Endothelial cell (in vitro differentiated cells): ENCODE measurements at regions not wholly inside any gene's neighbourhood (a gene's known extent, or its start where the extent isn't known, plus 50 kb on each side); places are given as distances from the start of the nearest gene placed in this dataset.

ENCODE experiments used
- DNase-seq: peaks from one replicate; pipeline ENCODE4 v3.0.0; 2021; ENCODE audit warnings: low spot score
- H3K27ac Mint-ChIP-seq: one replicate; pipeline ENCODE4 v1.8.0; 2021; ENCODE audit warnings: mixed read lengths, inconsistent platforms; ENCODE audit not compliant: unreplicated experiment
- H3K27me3 Mint-ChIP-seq: one replicate; pipeline ENCODE4 v1.8.0; 2021; ENCODE audit warnings: mild to moderate bottlenecking, moderate library complexity, mixed read lengths, inconsistent platforms; ENCODE audit not compliant: unreplicated experiment
- H3K36me3 Mint-ChIP-seq: one replicate; pipeline ENCODE4 v1.8.0; 2021; ENCODE audit warnings: mild to moderate bottlenecking, low read depth, mixed read lengths, inconsistent platforms; ENCODE audit not compliant: unreplicated experiment
- H3K4me1 Mint-ChIP-seq: one replicate; pipeline ENCODE4 v1.8.0; 2021; ENCODE audit warnings: mild to moderate bottlenecking, mixed read lengths, inconsistent platforms; ENCODE audit not compliant: unreplicated experiment
- H3K4me3 Mint-ChIP-seq: one replicate; pipeline ENCODE4 v1.8.0; 2021; ENCODE audit warnings: mild to moderate bottlenecking, mixed read lengths, inconsistent platforms; ENCODE audit not compliant: unreplicated experiment
- H3K9me3 Mint-ChIP-seq: one replicate; pipeline ENCODE4 v1.8.0; 2021; ENCODE audit warnings: mixed read lengths, inconsistent platforms; ENCODE audit not compliant: unreplicated experiment
- CTCF ChIP-seq: fragments of 200-600 bp; sonication (generic); IDR thresholded peaks from one replicate; pipeline ENCODE4 v1.5.0; 2021; ENCODE audit warnings: antibody characterized with exemption; ENCODE audit not compliant: unreplicated experiment

- no peak for TF ChIP-seq CTCF
- no peak overlapping the region for H3K27ac Mint-ChIP-seq
- peaks cover 7% of the 10 kb centered on the region for H3K4me1 Mint-ChIP-seq
- H3K36me3 Mint-ChIP-seq = no peaks in the 10 kb centered on the region
- DNase-seq = no peak
- H3K9me3 Mint-ChIP-seq = no peaks in the 10 kb centered on the region
- H3K4me3 Mint-ChIP-seq = no peak overlapping the region
- no peaks in the 10 kb centered on the region for H3K27me3 Mint-ChIP-seq
Measured at GRCh38 chr7:155878674-155879073, 66.4 kb upstream of the SHH start.

GRCh38 chr7:155878250-155878649, 66.0 kb upstream of the SHH start:
- Mint-ChIP-seq H3K27me3 (no peaks in the 10 kb centered on the region), H3K27ac (no peak overlapping the region), H3K4me1 (peaks cover 5% of the 10 kb centered on the region), H3K4me3 (no peak overlapping the region), H3K36me3 (no peaks in the 10 kb centered on the region), H3K9me3 (no peaks in the 10 kb centered on the region)
- DNase-seq = no peak
- TF ChIP-seq CTCF = no peak

GRCh38 chr7:155877167-155877566, 64.9 kb upstream of the SHH start:
- Mint-ChIP-seq H3K4me3 (no peak overlapping the region), H3K9me3 (no peaks in the 10 kb centered on the region), H3K27me3 (no peaks in the 10 kb centered on the region), H3K4me1 (no peaks in the 10 kb centered on the region), H3K36me3 (no peaks in the 10 kb centered on the region), H3K27ac (no peak overlapping the region)
- no peak for TF ChIP-seq CTCF
- DNase-seq = no peak

GRCh38 chr7:155874411-155874810, 62.1 kb upstream of the SHH start:
- no peak overlapping the region for H3K4me3 Mint-ChIP-seq
- no peaks in the 10 kb centered on the region for H3K36me3 Mint-ChIP-seq
- DNase-seq = no peak
- H3K27ac Mint-ChIP-seq = no peak overlapping the region
- H3K4me1 Mint-ChIP-seq = no peaks in the 10 kb centered on the region
- TF ChIP-seq CTCF = no peak
- no peaks in the 10 kb centered on the region for H3K9me3 Mint-ChIP-seq
- H3K27me3 Mint-ChIP-seq = no peaks in the 10 kb centered on the region

- H3K9me3 Mint-ChIP-seq = no peaks in the 10 kb centered on the region
- no peak for TF ChIP-seq CTCF
- H3K36me3 Mint-ChIP-seq = no peaks in the 10 kb centered on the region
- H3K4me3 Mint-ChIP-seq = no peak overlapping the region
- H3K27me3 Mint-ChIP-seq = no peaks in the 10 kb centered on the region
- no peaks in the 10 kb centered on the region for H3K4me1 Mint-ChIP-seq
- no peak overlapping the region for H3K27ac Mint-ChIP-seq
- no peak for DNase-seq
Measured at GRCh38 chr7:155874010-155874409, 61.7 kb upstream of the SHH start.
